Fibroblast of skin of left biceps (primary cell): ENCODE measurements at regions not wholly inside any gene's neighbourhood (a gene's known extent, or its start where the extent isn't known, plus 50 kb on each side); places are given as distances from the start of the nearest gene placed in this dataset.
"Not testable (repeated sequence)": the region's sequence is repeated elsewhere in the genome, so short reads cannot be mapped to it uniquely, and the experiment has no call there.

ENCODE experiments used
- DNase-seq, 2 experiments: peaks; one replicate each; pipeline ENCODE4 v3.0.0-alpha.2; 2013; ENCODE audit warnings: low read depth in 2 of 2

GRCh38 chr2:235105821-235106359, 154.1 kb downstream of the SH3BP4 start:
- no peak for DNase-seq

- DNase-seq: peak; percentile 39 to 42
Measured at GRCh38 chr2:235106874-235107639, 155.2 kb downstream of the SH3BP4 start.

- DNase-seq: no peak
Measured at GRCh38 chr2:235107640-235107951, 155.8 kb downstream of the SH3BP4 start.

GRCh38 chr2:235109561-235109960, 157.7 kb downstream of the SH3BP4 start:
- DNase-seq: not testable (repeated sequence)

GRCh38 chr2:235112365-235112764, 160.5 kb downstream of the SH3BP4 start:
- DNase-seq: no peak

- DNase-seq: no peak
Measured at GRCh38 chr2:235113854-235114253, 162.0 kb downstream of the SH3BP4 start.

- DNase-seq: no peak
Measured at GRCh38 chr2:235114286-235114685, 162.5 kb downstream of the SH3BP4 start.

GRCh38 chr2:235115521-235115920, 163.7 kb downstream of the SH3BP4 start:
- DNase-seq: no peak

- peak in 1 of 2 experiments; percentile 19 for DNase-seq
Measured at GRCh38 chr2:235116885-235117492, 165.2 kb downstream of the SH3BP4 start.

- no peak for DNase-seq
Measured at GRCh38 chr2:235126768-235127167, 175.0 kb downstream of the SH3BP4 start.

- DNase-seq: no peak
Measured at GRCh38 chr2:235127931-235128330, 176.1 kb downstream of the SH3BP4 start.

GRCh38 chr2:235129850-235130249, 178.0 kb downstream of the SH3BP4 start:
- peak in 1 of 2 experiments; percentile 6 for DNase-seq

- no peak for DNase-seq
Measured at GRCh38 chr2:235131334-235132305, 179.8 kb downstream of the SH3BP4 start.

- DNase-seq: no peak
Measured at GRCh38 chr2:235132651-235133050, 180.8 kb downstream of the SH3BP4 start.

GRCh38 chr2:235133837-235134236, 182.0 kb downstream of the SH3BP4 start:
- no peak for DNase-seq

- no peak for DNase-seq
Measured at GRCh38 chr2:235134420-235134819, 182.6 kb downstream of the SH3BP4 start.

- no peak for DNase-seq
Measured at GRCh38 chr2:235135195-235135965, 183.6 kb downstream of the SH3BP4 start.

- peak; percentile 24 to 36 for DNase-seq
Measured at GRCh38 chr2:235135990-235136561, 184.3 kb downstream of the SH3BP4 start.

- DNase-seq: no peak
Measured at GRCh38 chr2:235138339-235138738, 186.5 kb downstream of the SH3BP4 start.

GRCh38 chr2:235139956-235140800, 188.4 kb downstream of the SH3BP4 start:
- DNase-seq: no peak
